ENCODE measurements at regions not wholly inside any gene's neighbourhood (a gene's known extent, or its start where the extent isn't known, plus 50 kb on each side); places are given as distances from the start of the nearest gene placed in this dataset.

GRCh38 chr10:105679781-105680180, 1038.7 kb downstream of the SORCS3 start:
- H3K9me2 ChIP-seq (ENCODE audit: insufficient read depth), result peaks cover 15% of the 10 kb centered on the region; the same call in 1 of the 2 replicates
- peak overlapping the region; percentile 25; the same call in 1 of the 2 replicates for H2AFZ ChIP-seq
- ATAC-seq (no peak; the same call in 2 of the 3 replicates), DNase-seq (ENCODE audit: low spot score) (peak; percentile 57)
- no peaks in the 10 kb centered on the region for H4K20me1 ChIP-seq (replicated peaks; ENCODE audit: insufficient read depth)
- H3K4me1 ChIP-seq (ENCODE audit: insufficient read depth), result peaks cover 43% of the 10 kb centered on the region
- H3K4me1 Mint-ChIP-seq, result peaks cover 46% of the 10 kb centered on the region
- no peaks in the 10 kb centered on the region for H3K27me3 Mint-ChIP-seq (ENCODE audit: insufficient read depth, low read depth, poor library complexity)
- H3K27ac Mint-ChIP-seq, result no peak overlapping the region
- H3K27ac ChIP-seq (ENCODE audit: low read depth), result no peak overlapping the region
- no peaks in the 10 kb centered on the region for H3K27me3 ChIP-seq (ENCODE audit: insufficient read depth)
- TF ChIP-seq ZNF331 (CRISPR knock-in tag; IDR thresholded peaks at IDR 0.05; ENCODE audit: low read depth), result no peak
- no peak for TF ChIP-seq ETS1 (IDR thresholded peaks at IDR 0.05)
- no peak for TF ChIP-seq CREB1 (CRISPR knock-in tag; IDR thresholded peaks at IDR 0.05; ENCODE audit: low read depth)
- peak; percentile 45 to 49; a peak in 3 of 4 replicates for TF ChIP-seq CTCF (conservative IDR thresholded peaks at IDR 0.05; ENCODE audit: low read depth in 2 of 2)
- no peak for TF ChIP-seq POLR2AphosphoS5 (IDR thresholded peaks at IDR 0.05; ENCODE audit: low read depth)
- no peak overlapping the region for H3K4me3 ChIP-seq
- no peaks in the 10 kb centered on the region for H3F3A ChIP-seq (replicated peaks; ENCODE audit: low read depth)
- no peak overlapping the region for H3K4me2 ChIP-seq
- no peaks in the 10 kb centered on the region for H3K79me2 ChIP-seq (replicated peaks; ENCODE audit: insufficient read depth)
- H3K36me3 ChIP-seq (ENCODE audit: insufficient read depth), result 0 out of 2 replicates have a peak, but pooled peaks cover 8% of the 10 kb centered on the region
- H3K9me3 Mint-ChIP-seq, result peaks cover 27% of the 10 kb centered on the region
- H3K4me3 Mint-ChIP-seq, result no peak overlapping the region
- H3K36me3 Mint-ChIP-seq (ENCODE audit: low read depth), result peaks cover 33% of the 10 kb centered on the region

GRCh38 chr10:105675333-105675732, 1034.2 kb downstream of the SORCS3 start:
- ATAC-seq (peak; percentile 44; the same call in 2 of the 3 replicates), DNase-seq (ENCODE audit: low spot score) (peak; percentile 54)
- H3K4me3 Mint-ChIP-seq, result no peak overlapping the region
- peaks cover 35% of the 10 kb centered on the region for H3K9me3 Mint-ChIP-seq
- Histone ChIP-seq H3F3A (replicated peaks; ENCODE audit: low read depth) (no peaks in the 10 kb centered on the region), H3K4me3 (peak overlapping the region; percentile 34), H3K36me3 (ENCODE audit: insufficient read depth) (0 out of 2 replicates have a peak, but pooled peaks cover 12% of the 10 kb centered on the region), H4K20me1 (replicated peaks; ENCODE audit: insufficient read depth) (no peaks in the 10 kb centered on the region), H3K4me1 (ENCODE audit: insufficient read depth) (peaks cover 29% of the 10 kb centered on the region), H3K4me2 (peak overlapping the region; percentile 65), H3K27ac (ENCODE audit: low read depth) (peak overlapping the region; percentile 77), H3K9me2 (ENCODE audit: insufficient read depth) (peaks cover 12% of the 10 kb centered on the region), H3K79me2 (replicated peaks; ENCODE audit: insufficient read depth) (no peaks in the 10 kb centered on the region), H2AFZ (no peak overlapping the region), H3K27me3 (ENCODE audit: insufficient read depth) (no peaks in the 10 kb centered on the region)
- H3K27me3 Mint-ChIP-seq (ENCODE audit: insufficient read depth, low read depth, poor library complexity), result no peaks in the 10 kb centered on the region
- peak overlapping the region; percentile 14; the same call in 1 of the 2 replicates for H3K27ac Mint-ChIP-seq
- TF ChIP-seq ETS1 (IDR thresholded peaks at IDR 0.05), result no peak
- no peak for TF ChIP-seq STAT1 (IDR thresholded peaks at IDR 0.05; ENCODE audit: unreplicated experiment)
- TF ChIP-seq ZNF462 (CRISPR knock-in tag; IDR thresholded peaks at IDR 0.05), result no peak
- TF ChIP-seq EZH2 (IDR thresholded peaks at IDR 0.05; ENCODE audit: low read depth, unreplicated experiment), result no peak
- no peak for TF ChIP-seq CREB1 (CRISPR knock-in tag; IDR thresholded peaks at IDR 0.05; ENCODE audit: low read depth)
- peaks cover 40% of the 10 kb centered on the region for H3K4me1 Mint-ChIP-seq
- peaks cover 49% of the 10 kb centered on the region for H3K36me3 Mint-ChIP-seq (ENCODE audit: low read depth)

Measured in GM23338 (cell line).